Activated CD4-positive, alpha-beta T cell treated with anti-CD3 and anti-CD28 coated beads, Interleukin-2, Interleukin-4, amounts not matched to agents 100 ng/mL and 50 ng/mL, durations not matched to agents 16 hours and 8 hours (primary cell): ENCODE measurements at regions not wholly inside any gene's neighbourhood (a gene's known extent, or its start where the extent isn't known, plus 50 kb on each side); places are given as distances from the start of the nearest gene placed in this dataset.

Experiments
- DNase-seq: peaks from one replicate; pipeline ENCODE4 v3.0.0-alpha.2; 2020; ENCODE audit warnings: low spot score

DNA sequence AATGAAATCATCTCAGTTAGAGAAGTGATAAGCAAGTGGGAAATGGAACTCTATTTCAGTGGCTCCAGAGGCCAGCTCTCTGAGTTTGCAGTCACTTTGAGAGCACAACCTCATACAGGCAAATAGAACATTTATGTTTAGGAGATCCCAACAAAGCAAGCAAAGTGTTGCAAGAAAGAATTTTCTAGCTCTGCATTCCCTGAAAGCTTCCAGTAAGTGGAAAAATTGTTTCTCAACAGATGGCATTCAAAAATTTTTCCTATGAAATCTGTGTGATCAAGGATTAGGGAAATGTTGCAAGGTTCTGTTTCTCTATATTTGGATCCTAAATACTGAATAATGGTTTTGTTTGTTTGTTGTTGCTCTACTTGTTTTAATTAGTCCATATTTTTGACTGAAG is 764.2 kb upstream of the ZNF608 start:
- DNase-seq, result no peak

DNA sequence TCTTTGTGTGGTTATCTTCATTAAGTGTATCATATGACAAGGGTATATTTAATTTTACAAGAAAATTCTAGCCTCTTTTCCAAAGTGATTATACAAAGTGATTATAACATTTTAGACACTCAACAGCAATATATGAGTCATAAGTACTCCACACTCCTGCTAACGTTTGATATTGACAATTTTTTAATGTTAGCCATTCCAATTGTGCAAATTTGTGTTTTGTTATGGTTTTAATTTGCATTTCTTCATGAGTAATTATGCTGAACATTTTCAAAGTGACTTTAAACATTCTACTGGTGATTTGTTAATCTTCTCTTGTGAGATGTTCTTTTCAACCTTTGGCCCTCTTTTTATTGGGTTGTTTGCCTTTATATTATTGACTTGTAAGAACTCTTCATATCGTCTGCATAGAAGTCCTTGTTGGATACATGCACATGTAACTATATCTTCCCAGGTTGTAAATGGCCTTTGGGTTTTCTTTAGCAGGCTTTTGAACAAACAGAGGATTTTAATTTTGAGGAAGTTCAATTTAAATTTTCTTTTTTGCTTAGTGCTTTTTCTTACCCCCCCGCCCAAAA is 771.6 kb upstream of the ZNF608 start:
- DNase-seq, result no peak

DNA sequence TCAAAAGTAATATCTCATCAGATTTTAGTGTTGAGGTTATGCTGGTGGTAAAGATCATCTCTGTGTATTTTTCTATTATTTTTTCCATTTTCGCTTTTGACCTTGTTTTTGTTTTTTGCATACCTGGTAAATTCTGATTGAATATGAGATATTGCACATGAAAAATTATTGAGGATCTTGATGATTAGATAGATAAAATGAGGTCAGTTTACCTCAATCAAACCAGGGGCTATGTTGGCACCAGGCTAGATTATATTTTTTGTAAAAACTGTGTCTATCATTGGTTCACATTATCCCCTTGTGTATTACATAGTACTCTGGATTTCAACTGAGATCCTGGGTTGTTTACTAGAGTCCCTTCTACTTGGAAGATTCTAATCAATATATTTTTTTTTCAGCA is 774.9 kb upstream of the ZNF608 start:
- no peak for DNase-seq

DNA sequence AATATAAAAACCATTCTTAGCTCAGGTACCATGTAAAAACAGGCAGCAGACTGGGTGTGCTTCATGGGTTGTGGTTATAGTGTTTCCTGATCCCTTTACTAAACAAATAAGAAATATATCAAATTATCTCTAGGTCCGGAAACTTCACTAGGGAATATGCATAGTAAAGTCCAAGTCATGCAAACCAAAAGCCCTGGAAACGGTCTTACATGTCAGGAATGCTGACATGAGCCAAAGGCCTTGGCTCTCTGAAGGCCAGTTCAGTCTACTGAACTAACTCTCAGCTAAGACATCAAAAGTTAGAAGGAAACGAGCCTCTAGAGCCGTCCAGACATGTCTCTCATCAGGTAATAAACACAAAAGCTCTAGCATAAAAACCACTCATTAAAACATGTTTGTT is 778.9 kb upstream of the ZNF608 start:
- no peak for DNase-seq

DNA sequence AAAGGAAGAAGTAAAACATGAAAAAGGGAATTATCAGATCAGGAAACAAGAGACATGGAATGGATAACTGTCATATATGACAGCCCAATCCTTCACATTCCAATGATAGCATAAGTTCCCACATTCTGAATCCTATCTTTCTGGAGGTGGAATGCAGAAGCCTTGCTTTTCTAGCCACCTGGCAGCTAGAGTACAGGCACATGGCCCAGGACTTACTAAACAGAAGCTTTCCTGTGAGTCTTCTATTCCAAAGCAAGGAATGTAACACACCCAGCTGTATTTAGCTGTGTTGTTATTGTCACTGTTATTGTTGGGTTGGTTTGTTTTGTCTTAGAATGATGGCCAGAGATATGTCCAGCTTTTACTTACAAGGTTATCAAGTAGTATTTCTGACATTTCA is 780.5 kb upstream of the ZNF608 start:
- DNase-seq, result no peak

DNA sequence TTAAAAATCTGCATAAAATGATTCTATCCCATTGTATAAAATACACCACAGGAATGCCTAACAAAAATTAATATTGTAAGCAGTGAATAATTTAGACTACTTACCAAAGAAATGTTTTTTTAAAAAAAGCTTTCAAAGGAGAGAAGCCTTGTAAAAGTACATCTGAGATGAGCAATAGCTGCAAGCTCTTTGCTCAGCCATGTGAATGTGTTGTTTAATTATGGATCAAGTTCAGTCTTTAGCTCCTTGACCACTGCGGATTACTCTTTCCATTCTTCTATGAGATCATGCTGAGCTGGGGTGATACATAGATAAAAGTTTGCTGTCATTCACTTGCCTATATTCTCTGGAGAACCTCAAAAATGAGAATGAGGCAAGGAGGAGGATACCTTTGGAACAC is 782.4 kb upstream of the ZNF608 start:
- no peak for DNase-seq

DNA sequence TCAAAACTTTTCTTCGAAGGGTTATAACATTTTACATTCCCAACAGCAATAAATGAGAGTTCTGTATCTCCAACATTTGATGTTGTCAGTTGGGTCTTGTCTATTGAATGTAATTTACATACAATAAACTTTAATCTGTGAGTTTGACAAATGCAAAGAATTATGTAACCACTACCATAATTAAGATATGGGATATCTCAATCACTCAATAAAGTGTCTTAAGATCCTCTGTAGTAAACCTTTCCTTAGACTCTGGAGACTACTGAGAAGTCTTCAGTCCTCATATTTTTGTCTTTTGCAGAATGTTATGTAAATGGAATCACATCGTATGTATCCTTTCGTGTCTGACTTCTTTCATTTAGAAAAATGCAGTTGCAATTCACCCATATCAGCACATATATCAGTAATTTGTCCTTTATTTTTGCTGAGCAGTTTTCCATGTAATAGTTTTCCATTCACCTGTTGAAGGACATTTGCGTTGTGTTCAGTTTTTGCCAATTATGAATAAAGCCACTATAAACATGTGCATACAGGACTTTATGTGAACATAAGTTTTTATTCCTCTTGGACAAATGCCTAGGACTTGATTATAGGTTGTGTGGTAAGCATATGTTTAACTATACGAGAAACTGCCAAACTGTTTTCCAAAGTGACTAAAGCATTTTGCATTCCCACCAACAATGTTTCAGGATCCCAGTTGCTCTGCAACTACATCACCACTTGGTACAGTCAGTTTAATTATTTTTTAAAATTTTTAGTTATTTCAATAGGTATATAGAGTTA is 784.6 kb upstream of the ZNF608 start:
- DNase-seq, result no peak

DNA sequence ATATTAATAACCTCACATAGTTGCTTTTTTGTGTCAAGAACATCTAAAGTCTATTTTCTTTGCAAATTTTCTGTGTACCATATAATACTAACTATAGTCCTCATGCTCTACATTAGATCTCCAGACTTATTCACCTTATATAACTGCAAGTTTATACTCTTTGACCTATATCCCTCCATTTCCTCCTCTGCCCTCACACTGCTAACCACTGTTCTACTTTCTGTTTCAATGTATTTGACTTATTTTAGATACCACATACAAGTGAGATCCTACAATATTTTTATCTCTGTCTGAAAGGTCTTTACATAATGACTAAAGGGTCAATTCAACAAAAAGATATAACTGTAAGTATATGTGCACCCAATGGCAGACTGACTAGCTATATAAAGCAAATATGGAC is 789.7 kb upstream of the ZNF608 start:
- no peak for DNase-seq

DNA sequence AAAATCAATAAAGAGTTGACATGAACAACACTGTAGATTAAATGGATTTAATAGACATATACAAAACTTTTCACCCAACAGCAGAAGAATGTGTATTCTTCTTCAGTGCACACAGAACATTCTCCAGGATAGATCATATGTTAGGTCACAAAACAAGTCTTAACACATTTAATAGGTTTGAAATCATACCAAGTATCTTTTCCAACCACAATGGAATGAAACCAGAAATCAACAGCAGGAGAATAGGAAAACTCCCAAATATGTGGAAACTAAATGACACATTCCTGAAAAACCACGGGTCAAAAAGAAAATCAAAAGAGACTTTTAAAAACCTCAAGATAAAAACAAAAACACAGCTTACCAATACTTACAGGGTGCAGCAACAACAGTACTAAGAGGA is 790.1 kb upstream of the ZNF608 start:
- no peak for DNase-seq

DNA sequence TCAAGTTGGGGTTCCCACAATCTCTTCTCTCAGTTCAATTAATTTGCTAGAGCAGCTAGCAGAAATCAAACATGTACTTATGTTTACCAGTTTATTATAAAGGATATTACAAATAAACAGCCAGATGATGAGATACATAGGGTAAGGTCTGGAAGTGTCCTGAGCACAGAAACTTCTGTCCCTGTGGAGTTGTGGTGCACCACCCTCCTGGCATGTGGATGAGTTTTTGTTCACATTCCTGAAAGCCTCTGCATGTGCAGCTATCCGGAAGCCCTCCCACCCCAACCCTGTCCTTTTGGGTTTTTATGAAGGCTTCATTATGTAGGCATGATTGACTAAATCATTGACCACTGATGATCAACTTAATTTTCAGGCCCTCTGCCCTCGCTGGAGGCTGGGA is 791.2 kb upstream of the ZNF608 start:
- DNase-seq, result no peak

DNA sequence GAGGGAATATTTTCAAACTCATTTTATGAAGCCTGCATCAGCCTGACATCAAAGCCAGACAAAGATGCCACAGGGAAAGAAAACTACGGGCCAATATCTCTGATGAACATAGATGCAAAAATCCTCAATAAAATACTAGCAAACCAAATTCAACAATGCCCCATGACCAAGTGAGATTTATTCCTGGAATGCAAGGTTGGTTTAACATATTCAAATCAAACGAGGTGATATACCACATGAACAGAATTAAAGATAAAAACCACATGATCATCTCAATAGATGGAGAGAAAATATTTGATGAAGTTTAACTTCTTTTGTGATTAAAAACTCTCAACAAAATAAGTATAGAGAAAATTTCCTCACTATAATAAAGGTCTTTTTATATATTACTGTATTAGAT is 792.0 kb upstream of the ZNF608 start:
- no peak for DNase-seq

DNA sequence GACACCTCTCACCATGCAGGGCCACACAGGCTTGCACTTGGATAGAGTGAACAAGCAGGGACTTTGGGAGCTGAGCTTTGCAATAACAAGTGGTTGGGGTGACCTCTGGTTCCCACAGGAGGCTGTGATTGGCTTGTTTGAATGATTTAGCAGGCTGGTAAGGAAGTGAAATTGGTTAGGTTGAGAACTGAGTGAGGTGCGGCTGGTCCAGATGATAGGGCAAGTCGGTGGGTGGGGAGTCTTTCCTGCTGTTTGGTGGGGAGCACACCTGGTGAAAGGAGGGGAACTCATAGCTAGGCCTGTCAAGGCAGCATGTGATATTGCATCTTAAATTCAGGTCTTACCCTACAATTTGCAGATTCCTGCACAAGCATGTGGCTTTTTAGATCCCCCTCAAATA is 794.6 kb upstream of the ZNF608 start:
- no peak for DNase-seq

DNA sequence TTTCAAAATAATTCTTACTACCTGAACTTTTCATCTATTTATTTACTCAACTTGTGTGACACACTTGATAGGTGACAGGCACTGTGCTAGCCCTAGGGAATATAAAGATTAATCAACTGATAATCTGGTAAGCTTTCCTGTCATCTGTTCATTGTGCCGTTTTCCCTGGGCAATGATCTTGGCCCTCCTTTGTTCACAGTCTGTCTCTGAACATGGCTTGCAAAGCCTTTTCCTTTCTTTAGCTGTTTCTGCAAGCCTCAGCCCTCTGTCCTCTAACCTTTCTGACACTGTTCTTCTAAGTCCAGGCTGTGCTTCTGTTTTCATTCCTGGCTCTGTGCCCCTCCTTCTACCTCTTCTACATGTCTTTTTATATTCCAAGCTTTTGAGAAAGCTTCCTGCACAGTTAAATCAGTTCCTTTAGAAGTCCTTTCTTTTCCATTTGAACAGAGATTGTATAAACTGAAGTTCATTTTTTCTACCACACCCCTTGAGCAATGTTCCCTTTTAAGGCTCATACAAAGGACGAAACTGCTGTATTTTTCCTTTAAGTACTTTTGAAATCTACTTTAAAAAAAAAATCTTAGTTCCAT is 803.0 kb upstream of the ZNF608 start:
- DNase-seq, result no peak

DNA sequence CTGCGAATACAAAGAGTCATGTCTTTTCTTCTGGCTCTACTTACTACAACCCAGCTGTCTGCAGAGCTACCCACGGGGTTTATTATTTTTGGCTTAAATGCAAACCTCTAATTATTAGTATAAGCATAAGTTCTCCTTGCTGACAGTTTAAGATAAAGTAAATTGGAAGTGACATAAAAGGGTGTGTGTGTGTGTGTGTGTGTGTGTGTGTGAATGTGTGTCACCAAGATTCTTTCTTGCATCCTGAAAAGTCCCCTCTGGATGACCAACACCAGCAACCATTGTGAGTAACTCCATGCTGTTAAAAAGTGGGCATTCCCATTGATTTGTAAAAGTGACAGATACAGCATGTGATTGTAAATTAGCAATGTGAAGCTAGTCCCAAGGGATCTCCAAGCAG is 803.8 kb upstream of the ZNF608 start:
- DNase-seq, result no peak

DNA sequence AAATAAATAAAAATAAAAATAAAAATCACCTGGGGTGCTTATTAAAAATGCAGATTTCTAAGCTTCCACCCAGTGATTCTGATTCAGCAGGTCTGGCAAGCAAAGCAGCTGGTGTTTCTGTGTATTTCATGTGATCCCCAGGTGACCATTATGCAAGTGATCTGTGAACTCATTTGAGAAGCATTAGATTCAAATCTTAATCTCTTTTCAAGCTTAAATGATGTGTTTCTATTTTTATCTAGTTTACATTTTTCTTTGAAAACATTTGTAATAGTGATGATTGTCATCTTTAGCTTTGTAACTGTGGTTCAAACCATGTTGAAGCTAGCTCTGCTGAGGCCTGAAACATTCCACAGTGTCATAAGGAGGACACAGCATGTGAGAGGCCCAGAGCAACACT is 804.8 kb upstream of the ZNF608 start:
- no peak for DNase-seq

DNA sequence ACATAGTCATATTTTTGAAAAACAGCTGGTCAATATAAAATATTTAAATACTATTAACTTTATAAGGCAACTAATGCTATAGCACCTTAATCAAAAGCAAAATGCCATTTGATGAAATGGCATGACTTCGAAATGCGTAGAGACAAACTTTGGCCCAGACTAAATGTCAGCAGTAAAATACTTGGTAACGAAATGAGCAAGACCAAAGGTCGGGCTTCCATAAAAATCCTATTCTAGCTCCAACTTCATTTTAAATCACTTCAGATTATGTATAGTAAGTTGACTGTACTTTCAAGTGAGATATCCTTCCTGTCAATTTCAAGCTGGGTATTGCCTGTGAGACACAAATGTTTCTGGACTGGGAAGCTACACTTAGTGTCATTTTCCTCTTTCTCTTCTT is 805.4 kb upstream of the ZNF608 start:
- DNase-seq, result no peak

DNA sequence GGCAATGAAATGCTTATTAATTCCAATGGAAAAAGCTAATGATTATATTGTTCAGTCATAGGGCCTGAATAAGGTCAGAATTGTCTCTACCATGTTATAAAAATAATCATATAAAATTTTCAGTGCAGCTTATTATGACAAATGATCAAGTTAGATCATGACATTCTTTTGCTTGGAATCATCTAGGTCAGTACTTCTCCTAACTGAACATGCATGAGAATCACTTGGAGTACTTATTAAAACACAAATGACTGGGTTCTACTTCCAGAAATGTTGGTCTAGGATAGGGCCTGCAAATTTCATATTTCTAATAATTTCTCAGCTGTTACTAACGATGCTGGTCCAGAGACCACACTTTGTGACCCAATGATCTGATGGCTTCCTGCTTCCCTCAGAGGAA is 806.0 kb upstream of the ZNF608 start:
- DNase-seq, result no peak

DNA sequence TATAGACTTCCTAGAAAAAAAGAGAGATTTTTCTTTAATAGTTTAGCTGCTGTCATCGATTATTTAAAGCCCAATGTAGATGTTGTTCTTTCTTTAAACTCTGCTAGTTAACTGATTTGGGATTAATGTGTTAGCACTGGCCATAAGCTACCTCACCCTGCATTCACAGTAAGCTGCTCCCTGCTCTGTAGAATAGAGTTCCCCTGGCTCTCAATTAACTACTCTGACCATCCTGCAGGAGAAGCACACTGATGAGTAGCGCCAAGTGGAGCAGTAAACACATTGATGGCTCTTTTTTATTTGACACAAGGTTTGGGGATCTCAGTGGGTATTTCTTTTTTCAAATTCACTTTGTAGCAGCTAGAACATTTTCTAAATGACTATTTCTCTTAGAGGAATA is 807.9 kb upstream of the ZNF608 start:
- DNase-seq, result no peak

DNA sequence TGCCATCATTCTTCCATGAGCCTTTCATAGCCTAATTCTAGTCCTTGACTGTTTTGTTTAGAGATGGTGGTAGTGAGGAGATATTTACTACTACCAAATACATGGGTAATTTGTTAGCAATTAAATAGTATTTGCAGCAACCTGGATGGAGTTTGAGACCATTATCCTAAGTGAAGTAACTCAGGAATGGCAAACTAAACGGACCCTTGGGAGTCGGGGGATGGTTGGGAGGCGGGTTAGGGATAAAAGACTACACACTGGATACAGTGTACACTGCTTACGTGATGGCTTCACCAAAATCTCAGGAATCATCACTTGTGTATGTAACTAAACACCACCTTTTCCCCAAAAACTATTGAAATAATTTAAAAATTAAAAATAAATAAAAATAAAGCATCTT is 809.2 kb upstream of the ZNF608 start:
- DNase-seq, result no peak

DNA sequence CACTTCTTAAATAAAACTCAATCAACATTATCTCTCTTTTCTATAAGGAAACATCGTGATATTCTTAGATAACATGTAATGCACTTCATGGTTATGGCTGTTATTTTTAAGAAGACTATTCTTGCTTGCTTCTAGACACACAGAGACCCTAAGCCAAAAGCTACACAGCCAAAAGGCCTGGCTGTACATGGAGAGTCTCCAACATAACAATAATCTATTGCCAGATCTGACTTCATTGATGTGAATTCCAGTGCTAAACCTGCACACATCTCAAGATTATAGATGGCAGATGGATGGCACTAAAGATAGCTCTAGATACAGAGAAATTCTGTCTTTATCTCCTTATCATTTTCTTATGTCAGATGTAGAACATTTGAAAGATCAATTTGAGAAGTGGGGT is 811.6 kb upstream of the ZNF608 start:
- DNase-seq, result no peak

DNA sequence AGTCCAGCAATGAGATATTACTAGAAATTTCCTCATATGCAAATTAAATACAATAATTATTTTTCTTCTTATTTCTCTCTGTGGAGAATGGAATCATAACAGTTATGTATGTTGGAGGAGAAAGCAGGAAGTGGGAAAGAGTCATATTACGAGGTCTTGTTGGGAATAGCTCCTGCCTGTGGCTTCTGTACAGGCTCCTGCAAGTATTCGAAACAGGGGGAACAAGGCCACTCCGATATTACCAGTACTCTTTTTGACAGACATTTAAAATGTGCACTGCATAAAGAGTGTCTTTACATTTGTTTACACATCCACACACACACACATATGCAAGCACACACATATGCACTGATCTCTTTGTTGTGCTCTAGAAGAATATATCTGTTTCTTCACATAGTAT is 812.0 kb upstream of the ZNF608 start:
- DNase-seq, result no peak

DNA sequence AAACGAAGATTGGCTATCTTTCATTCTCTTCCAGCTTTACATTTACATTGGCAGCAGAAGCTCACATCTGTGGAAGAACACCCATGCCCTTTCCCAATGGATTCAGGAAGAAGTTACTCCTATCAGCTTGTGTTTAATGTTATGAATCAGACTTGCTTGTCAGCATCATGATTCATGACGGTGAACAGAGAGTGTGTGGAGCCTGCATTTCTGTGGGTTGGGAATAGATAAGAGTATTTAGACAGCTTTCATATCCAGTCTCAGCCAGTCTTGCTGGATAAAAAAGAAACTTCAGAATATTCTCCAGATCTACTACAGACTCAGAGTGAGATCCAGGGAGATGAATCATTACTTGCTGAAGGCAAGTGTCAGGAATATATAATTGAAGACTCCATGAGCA is 812.9 kb upstream of the ZNF608 start:
- DNase-seq, result no peak

DNA sequence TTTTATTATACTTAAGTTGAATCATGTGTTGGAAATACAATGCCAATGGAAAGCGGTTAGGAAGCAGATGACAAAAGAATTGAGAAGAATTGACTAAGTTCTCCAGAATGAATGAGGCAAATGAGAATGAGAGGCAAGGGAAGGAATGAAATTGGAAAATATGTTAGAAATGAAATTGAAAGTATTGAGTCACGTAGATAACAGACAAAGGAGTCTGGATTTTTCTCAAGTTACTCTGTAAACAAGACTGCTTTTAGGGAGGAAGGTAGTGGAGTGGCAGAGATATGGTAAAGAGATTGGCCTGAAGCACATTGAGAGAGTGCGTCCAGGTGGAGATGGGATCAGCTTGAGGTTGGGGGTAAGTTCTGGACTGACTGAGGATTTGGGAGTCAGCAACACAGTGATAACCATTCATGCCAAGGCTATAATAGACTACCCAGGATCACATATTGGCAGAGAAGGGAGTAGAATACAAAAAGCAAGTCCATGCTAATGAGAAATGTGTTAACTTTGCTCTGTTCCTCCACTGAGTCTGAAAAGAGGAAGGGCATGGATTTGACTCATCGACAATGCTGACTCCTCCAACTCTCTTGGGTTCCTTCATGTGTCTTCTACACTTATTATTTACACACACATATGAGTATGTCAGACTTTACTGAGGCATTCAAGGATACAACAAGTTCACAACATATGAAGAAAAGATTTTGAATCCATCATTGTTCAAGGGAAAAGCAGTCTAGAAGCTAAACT is 814.2 kb upstream of the ZNF608 start:
- no peak for DNase-seq
